Thyroid gland (tissue), 4 donors: ENCODE measurements at regions not wholly inside any gene's neighbourhood (a gene's known extent, or its start where the extent isn't known, plus 50 kb on each side); places are given as distances from the start of the nearest gene placed in this dataset.

Experiments
- DNase-seq, 2 donors: peaks; one replicate each; pipeline ENCODE4 v3.0.0-alpha.2; 2019
- H3K27ac ChIP-seq, 3 donors: fragments of 200-600 bp; sonication (generic); 1 replicate in 2 of 3; 2 replicates in 1 of 3; pipeline ENCODE4 v1.5.1; 2016 to 2019; ENCODE audit warnings: mild to moderate bottlenecking in 1 of 3, moderate library complexity in 1 of 3
- H3K27me3 ChIP-seq: fragments of 200-600 bp; sonication (generic); one replicate; pipeline ENCODE4 v1.5.1; 2019
- H3K36me3 ChIP-seq, 2 donors: fragments of 200-600 bp; sonication (generic); one replicate each; pipeline ENCODE4 v1.5.1; 2016 to 2019
- H3K4me1 ChIP-seq, 2 donors: fragments of 200-600 bp; sonication (generic); one replicate each; pipeline ENCODE4 v1.5.1; 2017 to 2019
- H3K4me3 ChIP-seq, 3 donors: fragments of 200-600 bp; sonication (generic); replicated peaks in 1 of 3; 1 replicate in 2 of 3; 2 replicates in 1 of 3; pipeline ENCODE4 v1.5.1; 2016; ENCODE audit warnings: mild to moderate bottlenecking in 1 of 3
- H3K9me3 ChIP-seq: fragments of 200-600 bp; sonication (generic); one replicate; pipeline ENCODE4 v1.5.1; 2017
- CTCF ChIP-seq, 6 experiments: fragments of 200-600 bp in 3 of 6; fragments of 450-650 bp in 3 of 6; sonication (generic) in 3 of 6; IDR thresholded peaks; one replicate each; pipeline ENCODE4 v1.5.1; 2016 to 2019; ENCODE audit warnings: antibody characterized with exemption in 6 of 6, mild to moderate bottlenecking in 2 of 6, inconsistent platforms in 1 of 6, moderate library complexity in 1 of 6
- POLR2A ChIP-seq, 2 donors: fragments of 450-650 bp; IDR thresholded peaks; one replicate each; pipeline ENCODE4 v1.6.1; 2017; ENCODE audit warnings: antibody characterized with exemption in 2 of 2, mild to moderate bottlenecking in 2 of 2, moderate library complexity in 1 of 2
- WGBS, 2 donors: methylation state at CpG; one replicate each; pipeline ENCODE4 v1.1.5; 2017; 5-methylcytosine and 5-hydroxymethylcytosine counted together
- intact Hi-C: fragments of 100-400 bp; cut with DNase I; formaldehyde crosslinking; loops from one replicate; pipeline ENCODE4 v1.15.1; 2023

DNA sequence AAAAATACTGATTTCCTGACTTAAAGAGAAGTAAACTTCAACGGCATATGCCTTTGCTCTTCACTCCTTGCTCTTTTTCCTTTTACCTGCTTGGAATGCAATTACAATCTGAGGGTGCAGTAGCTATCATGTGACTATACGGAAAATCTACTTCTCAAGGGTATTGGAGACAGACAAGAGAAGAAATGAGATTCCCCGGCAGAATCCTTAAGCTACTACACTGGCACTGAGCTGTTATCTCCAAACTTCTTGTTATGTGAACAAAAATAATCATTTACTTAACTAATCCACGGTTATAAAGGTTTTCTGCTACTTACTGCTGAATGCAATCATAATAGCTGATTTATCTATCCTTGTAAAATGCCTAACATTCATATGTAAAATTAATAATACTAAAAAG lies 118.0 kb upstream of the IFNG-AS1 start:
- no peak for DNase-seq
- WGBS, 2 donors, result 83 to 89% methylated on average over 4 of the region's 4 CpGs
- no peaks in the 10 kb centered on the region for H3K27me3 ChIP-seq
- no peaks in the 10 kb centered on the region for H3K9me3 ChIP-seq
- H3K36me3 ChIP-seq, result no peaks in the 10 kb centered on the region
- no peaks in the 10 kb centered on the region for H3K4me1 ChIP-seq
- intact Hi-C loops, result no loop called here
- no peak overlapping the region for H3K27ac ChIP-seq
- no peak overlapping the region for H3K4me3 ChIP-seq
- TF ChIP-seq POLR2A (IDR thresholded peaks at IDR 0.05), result no peak
- TF ChIP-seq CTCF (IDR thresholded peaks at IDR 0.05), result no peak

- no peak for TF ChIP-seq CTCF (IDR thresholded peaks at IDR 0.05)
- TF ChIP-seq POLR2A (IDR thresholded peaks at IDR 0.05), result no peak
- Histone ChIP-seq H3K4me3 (no peak overlapping the region), H3K4me1 (no peaks in the 10 kb centered on the region), H3K9me3 (no peaks in the 10 kb centered on the region), H3K27me3 (no peaks in the 10 kb centered on the region), H3K36me3 (no peaks in the 10 kb centered on the region), H3K27ac (no peak overlapping the region)
- intact Hi-C loops, result no loop called here
- DNase-seq, result no peak
- 80 to 84% methylated on average over 1 of the region's 1 CpG for WGBS, 2 donors
Measured at GRCh38 chr12:67873355-67873754, 115.9 kb upstream of the IFNG-AS1 start.

DNA sequence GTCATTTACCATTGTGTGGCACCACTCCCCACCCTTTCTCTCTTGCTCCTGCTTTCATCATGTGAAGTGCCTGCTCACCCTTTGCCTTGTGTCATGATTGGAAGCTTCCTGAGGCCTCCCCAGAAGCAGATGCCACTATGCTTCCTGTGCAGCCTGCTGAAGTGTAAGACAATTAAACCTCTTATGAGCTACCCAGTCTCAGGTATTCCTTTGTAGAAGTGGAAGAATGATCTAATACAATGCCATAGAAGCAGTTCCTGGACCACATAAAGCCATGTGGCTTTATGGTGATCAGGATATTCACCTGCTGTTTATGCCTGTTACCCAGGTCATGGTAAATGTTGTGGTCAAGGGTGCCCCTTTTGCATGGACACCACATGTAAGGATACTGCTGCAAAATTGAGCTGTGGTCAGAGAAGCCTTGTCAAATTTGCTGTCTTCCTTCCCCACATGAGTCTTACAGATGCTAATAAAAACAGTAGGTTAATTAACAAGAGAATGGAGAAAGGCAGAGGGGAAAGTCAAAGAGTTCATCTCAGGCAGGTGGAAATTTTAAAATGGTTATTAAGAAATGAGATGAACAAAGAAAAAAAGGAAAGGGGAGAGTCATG lies 112.8 kb upstream of the IFNG-AS1 start:
- DNase-seq, result no peak

GRCh38 chr12:67877727-67878126 lies 111.5 kb upstream of the IFNG-AS1 start:
- H3K27me3 ChIP-seq, result no peaks in the 10 kb centered on the region
- no peak overlapping the region for H3K27ac ChIP-seq
- WGBS, 2 donors, result 82 to 90% methylated on average over 3 of the region's 3 CpGs
- no peaks in the 10 kb centered on the region for H3K36me3 ChIP-seq
- DNase-seq, result no peak
- H3K9me3 ChIP-seq, result no peaks in the 10 kb centered on the region
- no peak overlapping the region for H3K4me3 ChIP-seq
- no peak for TF ChIP-seq CTCF (IDR thresholded peaks at IDR 0.05)
- no peaks in the 10 kb centered on the region for H3K4me1 ChIP-seq
- intact Hi-C loops, result no loop called here

More for the DNA sequence above, 112.8 kb upstream of the IFNG-AS1 start:
- intact Hi-C loops, result no loop called here
- Histone ChIP-seq H3K27me3 (no peaks in the 10 kb centered on the region), H3K27ac (no peak overlapping the region), H3K4me3 (no peak overlapping the region), H3K4me1 (no peaks in the 10 kb centered on the region), H3K36me3 (no peaks in the 10 kb centered on the region), H3K9me3 (no peaks in the 10 kb centered on the region)
- no peak for TF ChIP-seq POLR2A (IDR thresholded peaks at IDR 0.05)
- no peak for TF ChIP-seq CTCF (IDR thresholded peaks at IDR 0.05)

GRCh38 chr12:67879937-67880336 lies 109.3 kb upstream of the IFNG-AS1 start:
- peak in 1 of 2 donors; percentile 3 for DNase-seq
- Histone ChIP-seq H3K36me3 (no peaks in the 10 kb centered on the region), H3K27ac (no peak overlapping the region), H3K4me1 (no peaks in the 10 kb centered on the region), H3K9me3 (no peaks in the 10 kb centered on the region), H3K27me3 (no peaks in the 10 kb centered on the region), H3K4me3 (no peak overlapping the region)
- intact Hi-C loops, result no loop called here
- TF ChIP-seq POLR2A (IDR thresholded peaks at IDR 0.05), result no peak
- TF ChIP-seq CTCF (IDR thresholded peaks at IDR 0.05), result no peak
- 64 to 83% methylated on average over 5 of the region's 5 CpGs for WGBS, 2 donors
